Esophagus squamous epithelium (tissue), 4 donors: ENCODE measurements at regions not wholly inside any gene's neighbourhood (a gene's known extent, or its start where the extent isn't known, plus 50 kb on each side); places are given as distances from the start of the nearest gene placed in this dataset.

Experiments
- POLR2A ChIP-seq, 4 donors: fragments of 450-650 bp; IDR thresholded peaks; one replicate each; pipeline ENCODE4 v1.6.1; 2017; ENCODE audit warnings: antibody characterized with exemption in 4 of 4, mild to moderate bottlenecking in 4 of 4, moderate library complexity in 3 of 4
- TF ChIP-seq, protein P1 (sequence below), 6 experiments: fragments of 450-650 bp in 4 of 6; fragments of 200-600 bp in 2 of 6; sonication (generic) in 2 of 6; IDR thresholded peaks; one replicate each; pipeline ENCODE4 v1.5.1; 2016 to 2019; ENCODE audit warnings: antibody characterized with exemption in 6 of 6, mild to moderate bottlenecking in 4 of 6, moderate library complexity in 4 of 6

DNA sequence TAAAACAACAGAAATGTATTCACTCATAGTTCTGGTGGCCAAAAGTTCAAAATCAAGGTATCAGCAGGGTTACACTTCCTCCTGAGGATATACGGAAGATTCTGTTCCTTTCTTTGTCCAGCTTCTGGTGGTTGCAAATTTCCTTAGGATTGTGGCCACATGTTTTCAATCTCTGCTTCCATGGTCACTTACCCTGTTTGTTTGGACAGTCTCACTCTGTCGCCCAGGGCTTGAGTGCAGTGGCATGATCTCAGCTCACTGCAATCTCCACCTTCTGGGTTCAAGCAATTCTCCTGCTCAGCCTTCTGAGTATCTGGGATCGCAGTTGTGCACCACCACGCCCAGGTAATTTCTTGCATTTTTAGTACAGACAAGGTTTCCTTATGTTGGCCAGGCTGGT, 534.3 kb downstream of the KCNA4 start:
- TF ChIP-seq, protein P1, sequence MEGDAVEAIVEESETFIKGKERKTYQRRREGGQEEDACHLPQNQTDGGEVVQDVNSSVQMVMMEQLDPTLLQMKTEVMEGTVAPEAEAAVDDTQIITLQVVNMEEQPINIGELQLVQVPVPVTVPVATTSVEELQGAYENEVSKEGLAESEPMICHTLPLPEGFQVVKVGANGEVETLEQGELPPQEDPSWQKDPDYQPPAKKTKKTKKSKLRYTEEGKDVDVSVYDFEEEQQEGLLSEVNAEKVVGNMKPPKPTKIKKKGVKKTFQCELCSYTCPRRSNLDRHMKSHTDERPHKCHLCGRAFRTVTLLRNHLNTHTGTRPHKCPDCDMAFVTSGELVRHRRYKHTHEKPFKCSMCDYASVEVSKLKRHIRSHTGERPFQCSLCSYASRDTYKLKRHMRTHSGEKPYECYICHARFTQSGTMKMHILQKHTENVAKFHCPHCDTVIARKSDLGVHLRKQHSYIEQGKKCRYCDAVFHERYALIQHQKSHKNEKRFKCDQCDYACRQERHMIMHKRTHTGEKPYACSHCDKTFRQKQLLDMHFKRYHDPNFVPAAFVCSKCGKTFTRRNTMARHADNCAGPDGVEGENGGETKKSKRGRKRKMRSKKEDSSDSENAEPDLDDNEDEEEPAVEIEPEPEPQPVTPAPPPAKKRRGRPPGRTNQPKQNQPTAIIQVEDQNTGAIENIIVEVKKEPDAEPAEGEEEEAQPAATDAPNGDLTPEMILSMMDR (IDR thresholded peaks at IDR 0.05) = no peak
- TF ChIP-seq POLR2A (IDR thresholded peaks at IDR 0.05) = no peak
